GM12878 (cell line): ENCODE measurements at regions not wholly inside any gene's neighbourhood (a gene's known extent, or its start where the extent isn't known, plus 50 kb on each side); places are given as distances from the start of the nearest gene placed in this dataset.

Experiments used
- ATAC-seq: fragments of 200-7000 bp; cut with Tn5 transposase; 3 replicates; pipeline ENCODE4 v1.9.1; 2020; ENCODE audit warnings: mild to moderate bottlenecking, moderate library complexity
- BruUV-seq: library from RNA; stranded (reverse); fragments of 400-500 nt; replicated peaks from 2 replicates; lab custom pipeline; 2021; lab: Mats Ljungman, UMichigan
- CTCF ChIA-PET: fragments of 300-600 bp; sonication (Branson Sonifier 250); formaldehyde crosslinking; extraction: SDS; loops from one replicate; lab custom pipeline; 2021; ENCODE audit warnings: inconsistent platforms; lab: Yijun Ruan, JAX
- POLR2A ChIA-PET: fragments of 350-600 bp; formaldehyde crosslinking; extraction: SDS; loops from one replicate; lab custom pipeline; 2021; ENCODE audit warnings: inconsistent platforms; lab: Charles Lee
- RAD21 ChIA-PET: fragments of 300-600 bp; sonication (Branson Sonifier 250); formaldehyde crosslinking; loops from one replicate; lab custom pipeline; 2023; ENCODE audit warnings: antibody characterized with exemption; ENCODE audit not compliant: unreplicated experiment; lab: Charles Lee
- SMC1A ChIA-PET: fragments of 300-600 bp; sonication (Branson Sonifier 250); formaldehyde crosslinking; loops from one replicate; lab custom pipeline; 2023; ENCODE audit not compliant: unreplicated experiment, uncharacterized antibody; lab: Charles Lee
- DNase-seq: peaks from one replicate; pipeline ENCODE4 v3.0.0-alpha.2; 2011; ENCODE audit warnings: low read depth, low spot score
- FAIRE-seq: peaks from 3 replicates; lab custom pipeline; 2011; peaks lifted over from hg19 to GRCh38; lab: Jason Lieb, UNC
- H2AFZ ChIP-seq: 2 replicates; pipeline ENCODE4 v1.6.0; 2011; ENCODE audit warnings: low read depth, low read length, control low read depth; ENCODE audit not compliant: control insufficient read depth
- H3K27ac ChIP-seq: 2 replicates; pipeline ENCODE4 v1.5.1; 2011; ENCODE audit warnings: control low read depth; ENCODE audit not compliant: control insufficient read depth, insufficient read depth
- H3K27me3 ChIP-seq, 2 experiments: replicated peaks in 1 of 2; 2 replicates each; pipeline versions ENCODE4 v1.6.0 to v1.6.1; 2011; ENCODE audit warnings: low read length in 1 of 2; ENCODE audit not compliant: control insufficient read depth in 2 of 2, insufficient read depth in 2 of 2
- H3K36me3 ChIP-seq, 2 experiments: 2 replicates each; pipeline ENCODE4 v1.5.1; 2011; ENCODE audit warnings: low read length in 1 of 2; ENCODE audit not compliant: control insufficient read depth in 2 of 2, insufficient read depth in 2 of 2
- H3K4me1 ChIP-seq: 2 replicates; pipeline ENCODE4 v1.6.1; 2011; ENCODE audit warnings: mild to moderate bottlenecking, low read length, moderate library complexity, mixed read lengths; ENCODE audit not compliant: control insufficient read depth, insufficient read depth
- H3K4me2 ChIP-seq: 2 replicates; pipeline ENCODE4 v1.6.0; 2011; ENCODE audit warnings: control low read depth; ENCODE audit not compliant: control insufficient read depth, insufficient read depth
- H3K4me3 ChIP-seq: fragments of 200-600 bp; sonication (generic); 2 replicates; pipeline ENCODE4 v1.5.1; 2016
- H3K79me2 ChIP-seq: 2 replicates; pipeline ENCODE4 v1.6.0; 2011; ENCODE audit warnings: low read length; ENCODE audit not compliant: control insufficient read depth, insufficient read depth
- H3K9ac ChIP-seq: 2 replicates; pipeline ENCODE4 v1.8.0; 2011; ENCODE audit warnings: low read length, control low read depth, mixed read lengths; ENCODE audit not compliant: control insufficient read depth, insufficient read depth
- H3K9me3 ChIP-seq: replicated peaks from 3 replicates; pipeline ENCODE4 v1.5.1; 2011; ENCODE audit warnings: mild to moderate bottlenecking, low read length; ENCODE audit not compliant: control insufficient read depth, insufficient read depth
- H4K20me1 ChIP-seq: 2 replicates; pipeline ENCODE4 v1.6.0; 2011; ENCODE audit not compliant: control insufficient read depth, insufficient read depth
- BCL3 ChIP-seq: IDR thresholded peaks from 2 replicates; pipeline ENCODE4 v1.6.1; 2011; ENCODE audit warnings: borderline replicate concordance, low read depth, mild to moderate bottlenecking, moderate library complexity, low read length; ENCODE audit not compliant: insufficient read depth, poor library complexity, severe bottlenecking
- CHD2 ChIP-seq: IDR thresholded peaks from 2 replicates; pipeline ENCODE4 v1.6.1; 2011; ENCODE audit warnings: low read depth, low read length, improper control_type of control experiment, borderline replicate concordance
- E2F8 ChIP-seq: fragments of 450-650 bp; IDR thresholded peaks from 2 replicates; pipeline ENCODE4 v1.6.1; 2018; ENCODE audit warnings: mild to moderate bottlenecking, low read depth, moderate library complexity; ENCODE audit not compliant: partially characterized antibody
- FOS ChIP-seq: IDR thresholded peaks from 3 replicates; pipeline ENCODE4 v1.6.1; 2011; ENCODE audit warnings: borderline replicate concordance; ENCODE audit not compliant: insufficient read length; ENCODE audit errors: extremely low read depth
- FOXM1 ChIP-seq: IDR thresholded peaks from 2 replicates; pipeline ENCODE4 v1.6.1; 2012; ENCODE audit warnings: low read depth, mild to moderate bottlenecking, inconsistent platforms, low read length, moderate library complexity
- GATAD2B ChIP-seq: fragments of 450-650 bp; conservative IDR thresholded peaks from 2 replicates; pipeline ENCODE4 v1.6.1; 2017; ENCODE audit warnings: low read depth, mild to moderate bottlenecking, moderate library complexity
- KAT2A ChIP-seq: conservative IDR thresholded peaks from 2 replicates; pipeline ENCODE4 v1.6.1; 2011; ENCODE audit warnings: low read depth, low read length; ENCODE audit not compliant: control insufficient read depth
- MLLT1 ChIP-seq: fragments of 450-650 bp; IDR thresholded peaks from 2 replicates; pipeline ENCODE4 v1.6.1; 2016; ENCODE audit warnings: mild to moderate bottlenecking
- RELA ChIP-seq: fragments of 450-650 bp; IDR thresholded peaks from 2 replicates; pipeline ENCODE4 v1.8.0; 2014; ENCODE audit warnings: borderline replicate concordance; ENCODE audit not compliant: partially characterized antibody
- RELB ChIP-seq: fragments of 450-650 bp; IDR thresholded peaks from 2 replicates; pipeline ENCODE4 v1.6.1; 2017; ENCODE audit warnings: low read depth, mild to moderate bottlenecking, moderate library complexity
- SRF ChIP-seq, 2 experiments: IDR thresholded peaks; 2 replicates each; pipeline ENCODE4 v1.6.1; 2011; ENCODE audit warnings: low read depth in 2 of 2, low read length in 2 of 2, mild to moderate bottlenecking in 1 of 2, moderate library complexity in 1 of 2
- STAT1 ChIP-seq: fragments of 450-650 bp; conservative IDR thresholded peaks from 2 replicates; pipeline ENCODE4 v1.6.1; 2014; ENCODE audit warnings: antibody characterized with exemption, mild to moderate bottlenecking
- ZZZ3 ChIP-seq: IDR thresholded peaks from 2 replicates; pipeline ENCODE4 v1.6.1; 2011; ENCODE audit warnings: low read depth; ENCODE audit not compliant: control insufficient read depth, insufficient read length
- WGBS: methylation state at CpG from one replicate; pipeline ENCODE4 v1.1.6; 2016; ENCODE audit warnings: low lambda C conversion rate; ENCODE audit not compliant: insufficient replicate concordance, insufficient coverage; ENCODE audit errors: missing lambda C conversion rate; 5-methylcytosine and 5-hydroxymethylcytosine counted together
- in situ Hi-C: fragments of 300-500 bp; cut with MboI; formaldehyde crosslinking; loops from 9 replicates; pipeline ENCODE4 v1.14.3; 2018; ENCODE audit warnings: mixed read lengths
- intact Hi-C: fragments of 100-400 bp; cut with micrococcal nuclease; formaldehyde crosslinking; loops from one replicate; pipeline ENCODE4 v1.14.2; 2022; ENCODE audit not compliant: unreplicated experiment

DNA sequence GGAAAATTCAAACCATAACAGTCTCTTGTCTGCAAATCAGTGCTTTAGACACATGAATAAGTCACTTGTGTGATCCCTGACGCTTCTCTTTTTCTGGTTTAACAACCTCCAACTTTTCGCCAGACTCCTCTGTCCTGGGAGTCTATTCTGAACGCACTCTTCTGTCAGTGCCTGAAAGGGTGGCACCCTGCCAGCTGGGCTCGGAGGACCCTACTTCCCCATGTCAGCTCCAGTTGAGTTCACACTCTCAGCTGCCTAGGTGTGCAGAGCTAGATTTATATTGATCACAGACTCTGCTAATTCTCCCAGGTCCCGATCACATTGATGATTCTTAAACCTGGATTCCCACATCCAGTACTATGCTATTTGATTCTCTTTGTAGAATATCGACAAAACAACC lies 649.1 kb downstream of the BNC2 start:
- intact Hi-C loops = no loop called here
- no peak for FAIRE-seq
- Histone ChIP-seq H2AFZ (no peak overlapping the region), H3K4me2 (0 out of 2 replicates have a peak overlapping the region, but pooled peaks have one; percentile 21)
- CTCF ChIA-PET = interaction anchor here (1.8 kb wide), 1 partner anchor 9 kb away, joined by 4 read pairs; no protein-coding TSS in a partner anchor
- TF ChIP-seq FOS (no peak), SRF (IDR thresholded peaks at IDR 0.05; ENCODE audit: low read depth in 2 of 2, low read length in 2 of 2) (no peak), STAT1 (no peak), BCL3 (no peak), GATAD2B (no peak), MLLT1 (no peak), FOXM1 (no peak), RELA (no peak), KAT2A (no peak), RELB (no peak), CHD2 (no peak), ZZZ3 (no peak), E2F8 (no peak)
- TF ChIP-seq, all 136 proteins: peak for 0
- H4K20me1 ChIP-seq = no peaks in the 10 kb centered on the region
- no peaks in the 10 kb centered on the region for H3K27me3 ChIP-seq
- ChIA-PET RAD21 (interaction anchor here (1.4 kb wide), 1 partner anchor 238 kb away, joined by 4 read pairs; no protein-coding TSS in a partner anchor), SMC1A (interaction anchor here (1.0 kb wide), 2 partner anchors 11 to 28 kb away, joined by 3 to 4 read pairs; no protein-coding TSS in a partner anchor), POLR2A (interaction anchor here (0.6 kb wide), 1 partner anchor 135 kb away, joined by 3 read pairs; no protein-coding TSS in a partner anchor)
- ATAC-seq (peak; percentile 82), DNase-seq (no peak)
- in situ Hi-C loops = no loop called here
- no TSS peak for BruUV-seq
- no peaks in the 10 kb centered on the region for H3K36me3 ChIP-seq
- no peak overlapping the region; the same call in 1 of the 2 replicates for H3K27ac ChIP-seq
- no peaks in the 10 kb centered on the region; the same call in 1 of the 2 replicates for H3K4me1 ChIP-seq
- 40% methylated on average over 6 of the region's 6 CpGs for WGBS
- no peaks in the 10 kb centered on the region for H3K79me2 ChIP-seq
- no peak overlapping the region for H3K9ac ChIP-seq
- H3K4me3 ChIP-seq = no peak overlapping the region
- no peaks in the 10 kb centered on the region; the same call in 1 of the 3 replicates for H3K9me3 ChIP-seq
